Ovary (tissue), 3 donors: ENCODE measurements at regions not wholly inside any gene's neighbourhood (a gene's known extent, or its start where the extent isn't known, plus 50 kb on each side); places are given as distances from the start of the nearest gene placed in this dataset.

ENCODE experiments used
- CTCF ChIP-seq, 3 donors: fragments of 450-650 bp in 2 of 3; fragments of 200-600 bp in 1 of 3; IDR thresholded peaks; one replicate each; pipeline versions ENCODE4 v1.5.1 to v1.8.0; 2016 to 2022; ENCODE audit warnings: antibody characterized with exemption in 3 of 3, mild to moderate bottlenecking in 1 of 3
- EP300 ChIP-seq: sonication (generic); formaldehyde crosslinking; IDR thresholded peaks from one replicate; pipeline ENCODE4 v1.6.1; 2017; ENCODE audit warnings: antibody characterized with exemption
- POLR2A ChIP-seq: fragments of 450-650 bp; IDR thresholded peaks from one replicate; pipeline ENCODE4 v1.6.1; 2017; ENCODE audit warnings: antibody characterized with exemption, mild to moderate bottlenecking, moderate library complexity
- donor health status: DM: no; HTN: no; CAD: no.

GRCh38 chr6:80976336-80976735 lies 776.1 kb downstream of the TENT5A start:
- no peak for TF ChIP-seq CTCF (IDR thresholded peaks at IDR 0.05)
- no peak for TF ChIP-seq POLR2A
- no peak for TF ChIP-seq EP300
